Type B pancreatic cell (in vitro differentiated cells): ENCODE measurements at regions not wholly inside any gene's neighbourhood (a gene's known extent, or its start where the extent isn't known, plus 50 kb on each side); places are given as distances from the start of the nearest gene placed in this dataset.

ENCODE experiments used
- DNase-seq: peaks from one replicate; pipeline ENCODE4 v3.0.0; 2021; ENCODE audit warnings: mixed read lengths; ENCODE audit not compliant: unreplicated experiment; ENCODE audit errors: extremely low spot score
- H3K27ac Mint-ChIP-seq: 2 replicates; pipeline ENCODE4 v1.8.0; 2021; ENCODE audit warnings: mild to moderate bottlenecking, mixed read lengths
- H3K27me3 Mint-ChIP-seq: 2 replicates; pipeline ENCODE4 v1.8.0; 2021; ENCODE audit warnings: mixed read lengths
- H3K36me3 Mint-ChIP-seq: 2 replicates; pipeline ENCODE4 v1.8.0; 2021; ENCODE audit warnings: mixed read lengths
- H3K4me1 Mint-ChIP-seq: one replicate; pipeline ENCODE4 v1.8.0; 2021; ENCODE audit warnings: mixed read lengths; ENCODE audit not compliant: unreplicated experiment
- H3K4me3 Mint-ChIP-seq: 2 replicates; pipeline ENCODE4 v1.8.0; 2021; ENCODE audit warnings: mild to moderate bottlenecking, mixed read lengths
- H3K9me3 Mint-ChIP-seq: 2 replicates; pipeline ENCODE4 v1.8.0; 2021; ENCODE audit warnings: mixed read lengths
- CTCF ChIP-seq: fragments of 200-600 bp; sonication (generic); conservative IDR thresholded peaks from 2 replicates; pipeline ENCODE4 v1.5.0; 2021; ENCODE audit warnings: antibody characterized with exemption, mild to moderate bottlenecking

DNA sequence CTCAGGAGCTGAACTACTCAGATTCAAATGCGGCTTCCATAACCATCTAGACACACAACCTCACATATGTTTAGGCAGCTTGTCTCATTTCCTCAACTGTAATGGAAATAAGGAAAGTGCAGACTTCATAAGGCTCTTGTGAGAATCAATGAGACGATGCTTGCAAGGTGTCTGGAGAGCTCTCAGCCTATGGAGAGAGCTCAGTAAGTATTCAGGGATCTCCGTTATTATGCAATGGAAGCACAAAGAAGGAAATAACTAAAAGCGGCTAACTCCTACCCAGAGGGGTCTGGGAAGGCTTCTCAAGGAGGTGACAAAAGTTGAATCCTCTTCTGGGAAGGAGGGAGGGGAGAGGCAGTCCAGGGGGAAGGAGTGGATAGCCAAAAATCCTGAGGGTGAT is 50.1 kb upstream of the LIPC start:
- no peak for TF ChIP-seq CTCF
- Mint-ChIP-seq H3K27me3 (no peaks in the 10 kb centered on the region), H3K27ac (no peak overlapping the region), H3K36me3 (no peaks in the 10 kb centered on the region), H3K4me1 (peaks cover 22% of the 10 kb centered on the region), H3K4me3 (no peak overlapping the region), H3K9me3 (peaks cover 6% of the 10 kb centered on the region)
- no peak for DNase-seq
